Calu3 (cell line): ENCODE measurements at regions not wholly inside any gene's neighbourhood (a gene's known extent, or its start where the extent isn't known, plus 50 kb on each side); places are given as distances from the start of the nearest gene placed in this dataset.

Source experiments
- BruUV-seq: library from RNA; stranded (reverse); fragments of 400-500 nt; replicated peaks from 2 replicates; lab custom pipeline; 2021; lab: Mats Ljungman, UMichigan
- CTCF ChIA-PET: fragments of 300-600 bp; sonication (Branson Sonifier 250); formaldehyde crosslinking; loops from one replicate; lab custom pipeline; 2022; ENCODE audit warnings: antibody characterized with exemption; lab: Charles Lee
- DNase-seq: peaks from one replicate; pipeline ENCODE4 v3.0.0; 2022
- H3K27ac Mint-ChIP-seq: one replicate; pipeline ENCODE4 v1.8.0; 2022; ENCODE audit warnings: mixed read lengths; ENCODE audit not compliant: unreplicated experiment
- H3K27me3 Mint-ChIP-seq: one replicate; pipeline ENCODE4 v1.8.0; 2022; ENCODE audit warnings: mixed read lengths; ENCODE audit not compliant: unreplicated experiment
- H3K36me3 Mint-ChIP-seq: one replicate; pipeline ENCODE4 v1.8.0; 2022; ENCODE audit warnings: mild to moderate bottlenecking, moderate library complexity, mixed read lengths; ENCODE audit not compliant: insufficient read depth, unreplicated experiment
- H3K4me1 Mint-ChIP-seq: one replicate; pipeline ENCODE4 v1.8.0; 2022; ENCODE audit warnings: mild to moderate bottlenecking, low read depth, mixed read lengths; ENCODE audit not compliant: unreplicated experiment
- H3K4me3 Mint-ChIP-seq: one replicate; pipeline ENCODE4 v1.8.0; 2022; ENCODE audit warnings: mild to moderate bottlenecking, low read depth, moderate library complexity, mixed read lengths; ENCODE audit not compliant: unreplicated experiment
- H3K9me3 Mint-ChIP-seq: one replicate; pipeline ENCODE4 v1.8.0; 2022; ENCODE audit warnings: low read depth, mixed read lengths; ENCODE audit not compliant: unreplicated experiment
- CTCF ChIP-seq: fragments of 200-600 bp; IDR thresholded peaks from one replicate; pipeline ENCODE4 v1.8.0; 2022; ENCODE audit warnings: antibody characterized with exemption; ENCODE audit not compliant: unreplicated experiment
- intact Hi-C: fragments of 100-400 bp; cut with micrococcal nuclease; formaldehyde crosslinking; loops from one replicate; pipeline ENCODE4 v1.10.0; 2022; ENCODE audit not compliant: unreplicated experiment

GRCh38 chr3:46087871-46088270 lies 60.6 kb upstream of the XCR1 start:
- intact Hi-C loops = loop anchor here (1.0 kb wide), 1 partner anchor 120 kb away; the partner anchor contains the start of gene CCR1
- H3K27ac Mint-ChIP-seq = no peak overlapping the region
- no peaks in the 10 kb centered on the region for H3K9me3 Mint-ChIP-seq
- BruUV-seq = no TSS peak
- H3K27me3 Mint-ChIP-seq = no peaks in the 10 kb centered on the region
- no peaks in the 10 kb centered on the region for H3K36me3 Mint-ChIP-seq
- peaks cover 40% of the 10 kb centered on the region for H3K4me1 Mint-ChIP-seq
- DNase-seq = no peak
- no peak overlapping the region for H3K4me3 Mint-ChIP-seq
- no peak for TF ChIP-seq CTCF
- CTCF ChIA-PET = interaction anchor here (1.4 kb wide), 1 partner anchor 11 kb away, joined by 3 read pairs; no protein-coding TSS in a partner anchor

GRCh38 chr3:46086986-46087385 lies 59.7 kb upstream of the XCR1 start:
- Mint-ChIP-seq H3K4me3 (no peak overlapping the region), H3K36me3 (no peaks in the 10 kb centered on the region), H3K9me3 (no peaks in the 10 kb centered on the region), H3K27ac (no peak overlapping the region), H3K4me1 (peaks cover 33% of the 10 kb centered on the region), H3K27me3 (no peaks in the 10 kb centered on the region)
- intact Hi-C loops = no loop called here
- no peak for DNase-seq
- no peak for TF ChIP-seq CTCF
- BruUV-seq = no TSS peak
- CTCF ChIA-PET = interaction anchor here (1.1 to 1.4 kb wide), 2 partner anchors 10 to 291 kb away, joined by 3 read pairs; no protein-coding TSS in a partner anchor

GRCh38 chr3:46086083-46086437 lies 58.8 kb upstream of the XCR1 start:
- CTCF ChIA-PET = no interaction called here
- DNase-seq = no peak
- Mint-ChIP-seq H3K36me3 (no peaks in the 10 kb centered on the region), H3K27ac (no peak overlapping the region), H3K9me3 (no peaks in the 10 kb centered on the region), H3K27me3 (no peaks in the 10 kb centered on the region), H3K4me3 (no peak overlapping the region), H3K4me1 (peaks cover 31% of the 10 kb centered on the region)
- intact Hi-C loops = no loop called here
- BruUV-seq = no TSS peak
- no peak for TF ChIP-seq CTCF

- Mint-ChIP-seq H3K36me3 (no peaks in the 10 kb centered on the region), H3K27me3 (no peaks in the 10 kb centered on the region), H3K9me3 (no peaks in the 10 kb centered on the region), H3K4me1 (peaks cover 27% of the 10 kb centered on the region), H3K27ac (no peak overlapping the region), H3K4me3 (no peak overlapping the region)
- intact Hi-C loops = no loop called here
- CTCF ChIA-PET = interaction anchor here (1.4 kb wide), 1 partner anchor 130 kb away, joined by 3 read pairs; no protein-coding TSS in a partner anchor
- no TSS peak for BruUV-seq
- no peak for DNase-seq
- no peak for TF ChIP-seq CTCF
Measured at GRCh38 chr3:46085421-46086082, 58.3 kb upstream of the XCR1 start.
